ENCODE measurements at regions not wholly inside any gene's neighbourhood (a gene's known extent, or its start where the extent isn't known, plus 50 kb on each side); places are given as distances from the start of the nearest gene placed in this dataset.

DNA sequence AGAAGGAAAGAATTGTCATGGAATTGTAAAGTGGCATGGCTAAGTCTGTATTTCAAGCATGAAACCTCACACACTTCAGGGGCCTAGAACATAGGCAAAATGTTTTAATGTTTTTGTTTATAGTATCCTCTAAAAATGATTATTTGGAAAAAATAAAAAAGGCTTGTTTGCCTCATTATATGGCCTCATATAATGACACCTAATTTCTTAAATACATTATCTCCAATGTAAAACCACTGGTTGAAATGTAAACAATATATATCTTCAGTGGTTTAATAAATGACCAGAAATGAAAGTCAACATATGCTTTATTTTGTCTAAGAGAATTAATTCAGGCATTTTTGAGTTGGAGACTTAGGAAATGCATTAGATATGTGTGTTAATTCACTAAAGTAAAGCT is 1736.6 kb downstream of the EFNA5 start:
- no peak for TF ChIP-seq Cebpa-rat (IDR thresholded peaks at IDR 0.05)
- no peaks in the 10 kb centered on the region for H3K36me3 ChIP-seq

GRCh38 chr5:105931881-105932421 is 1738.8 kb downstream of the EFNA5 start:
- no peak for TF ChIP-seq Cebpa-rat (IDR thresholded peaks at IDR 0.05)
- H3K4me1 ChIP-seq, result no peaks in the 10 kb centered on the region
- H3K4me3 ChIP-seq, result no peak overlapping the region
- H3K27me3 ChIP-seq, result no peaks in the 10 kb centered on the region
- no peaks in the 10 kb centered on the region for H4K20me1 ChIP-seq
- H3K36me3 ChIP-seq, result no peaks in the 10 kb centered on the region
- no peaks in the 10 kb centered on the region for H3K9me3 ChIP-seq
- H3K9ac ChIP-seq, result no peak overlapping the region
- no peak overlapping the region for H3K4me2 ChIP-seq
- no peak overlapping the region for H3K27ac ChIP-seq

More for the DNA sequence above, 1736.6 kb downstream of the EFNA5 start:
- H3K4me2 ChIP-seq, result no peak overlapping the region
- H3K9ac ChIP-seq, result no peak overlapping the region
- no peaks in the 10 kb centered on the region for H3K27me3 ChIP-seq
- H3K4me3 ChIP-seq, result no peak overlapping the region
- no peaks in the 10 kb centered on the region for H3K4me1 ChIP-seq
- H3K27ac ChIP-seq, result no peak overlapping the region
- H4K20me1 ChIP-seq, result no peaks in the 10 kb centered on the region
- no peaks in the 10 kb centered on the region for H3K9me3 ChIP-seq

DNA sequence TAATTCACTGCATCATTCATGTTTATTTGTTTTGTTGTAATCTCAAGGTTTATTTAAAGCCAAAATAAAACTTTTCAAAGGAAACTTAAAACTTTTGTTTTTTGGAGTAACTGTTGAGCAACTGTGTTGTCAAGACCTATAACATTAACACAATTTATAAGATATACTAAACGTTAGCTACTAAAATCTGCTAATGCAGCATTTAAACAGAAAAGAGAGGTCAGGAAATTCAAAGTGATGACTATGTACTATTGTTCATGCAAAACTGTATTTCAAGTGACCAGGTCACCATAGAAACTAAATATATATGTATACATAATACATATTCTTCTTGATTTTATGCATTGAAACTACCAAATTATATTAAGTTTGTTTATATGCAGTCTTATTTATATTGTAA is 1740.9 kb downstream of the EFNA5 start:
- Histone ChIP-seq H3K9me3 (no peaks in the 10 kb centered on the region), H3K36me3 (no peaks in the 10 kb centered on the region), H3K27ac (no peak overlapping the region), H3K27me3 (no peaks in the 10 kb centered on the region), H3K9ac (no peak overlapping the region), H4K20me1 (no peaks in the 10 kb centered on the region), H3K4me1 (no peaks in the 10 kb centered on the region), H3K4me3 (no peak overlapping the region), H3K4me2 (no peak overlapping the region)
- no peak for TF ChIP-seq Cebpa-rat (IDR thresholded peaks at IDR 0.05)

GRCh38 chr5:105924366-105924765 is 1746.4 kb downstream of the EFNA5 start:
- no peak overlapping the region for H3K4me2 ChIP-seq
- H3K4me3 ChIP-seq, result no peak overlapping the region
- no peaks in the 10 kb centered on the region for H3K4me1 ChIP-seq
- H3K9ac ChIP-seq, result no peak overlapping the region
- H3K9me3 ChIP-seq, result no peaks in the 10 kb centered on the region
- H4K20me1 ChIP-seq, result no peaks in the 10 kb centered on the region
- no peak overlapping the region for H3K27ac ChIP-seq
- no peak for TF ChIP-seq Cebpa-rat (IDR thresholded peaks at IDR 0.05)
- H3K27me3 ChIP-seq, result no peaks in the 10 kb centered on the region
- H3K36me3 ChIP-seq, result no peaks in the 10 kb centered on the region

GRCh38 chr5:105922574-105922973 is 1748.2 kb downstream of the EFNA5 start:
- no peak for TF ChIP-seq Cebpa-rat (IDR thresholded peaks at IDR 0.05)
- H3K9me3 ChIP-seq, result no peaks in the 10 kb centered on the region
- no peak overlapping the region for H3K4me2 ChIP-seq
- no peaks in the 10 kb centered on the region for H3K27me3 ChIP-seq
- no peaks in the 10 kb centered on the region for H3K4me1 ChIP-seq
- H3K4me3 ChIP-seq, result no peak overlapping the region
- H3K36me3 ChIP-seq, result no peaks in the 10 kb centered on the region
- no peak overlapping the region for H3K27ac ChIP-seq
- no peak overlapping the region for H3K9ac ChIP-seq
- H4K20me1 ChIP-seq, result no peaks in the 10 kb centered on the region

GRCh38 chr5:105922080-105922479 is 1748.7 kb downstream of the EFNA5 start:
- Histone ChIP-seq H3K9ac (no peak overlapping the region), H3K9me3 (no peaks in the 10 kb centered on the region), H3K4me1 (no peaks in the 10 kb centered on the region), H3K4me3 (no peak overlapping the region), H3K36me3 (no peaks in the 10 kb centered on the region), H3K4me2 (no peak overlapping the region), H3K27me3 (no peaks in the 10 kb centered on the region), H4K20me1 (no peaks in the 10 kb centered on the region), H3K27ac (no peak overlapping the region)
- TF ChIP-seq Cebpa-rat (IDR thresholded peaks at IDR 0.05), result no peak

DNA sequence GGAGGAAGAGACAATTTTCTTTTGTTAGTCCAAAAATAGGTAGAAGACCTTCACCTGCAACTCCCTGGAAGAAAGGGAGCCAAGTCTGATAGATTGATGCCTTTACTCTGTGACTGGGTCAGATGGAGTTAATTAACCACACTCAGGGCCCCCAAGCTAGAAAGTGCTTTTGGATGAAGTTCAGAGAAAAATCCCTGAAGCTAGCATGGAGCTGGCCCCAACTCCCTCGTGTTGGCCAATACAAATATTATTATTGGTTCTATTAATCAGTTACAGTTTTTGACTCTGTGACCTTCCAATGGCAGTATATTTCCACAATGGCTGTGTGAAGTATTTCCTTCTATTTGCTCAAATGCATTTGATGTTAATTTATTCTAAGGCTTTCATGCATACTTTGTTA is 1753.5 kb downstream of the EFNA5 start:
- Histone ChIP-seq H3K27ac (no peak overlapping the region), H3K4me3 (no peak overlapping the region), H3K4me1 (no peaks in the 10 kb centered on the region), H3K36me3 (no peaks in the 10 kb centered on the region), H3K27me3 (no peaks in the 10 kb centered on the region), H3K4me2 (no peak overlapping the region), H3K9me3 (no peaks in the 10 kb centered on the region), H3K9ac (no peak overlapping the region), H4K20me1 (no peaks in the 10 kb centered on the region)
- no peak for TF ChIP-seq Cebpa-rat (IDR thresholded peaks at IDR 0.05)

- Histone ChIP-seq H3K4me2 (no peak overlapping the region), H3K27ac (no peak overlapping the region), H3K27me3 (no peaks in the 10 kb centered on the region), H3K36me3 (no peaks in the 10 kb centered on the region), H3K9ac (no peak overlapping the region), H3K9me3 (no peaks in the 10 kb centered on the region), H3K4me1 (no peaks in the 10 kb centered on the region), H4K20me1 (no peaks in the 10 kb centered on the region), H3K4me3 (no peak overlapping the region)
- no peak for TF ChIP-seq Cebpa-rat (IDR thresholded peaks at IDR 0.05)
Observed at GRCh38 chr5:105907016-105907415, 1763.7 kb downstream of the EFNA5 start.

GRCh38 chr5:105905392-105905791 is 1765.3 kb downstream of the EFNA5 start:
- Histone ChIP-seq H3K9me3 (no peaks in the 10 kb centered on the region), H3K4me2 (no peak overlapping the region), H3K27me3 (no peaks in the 10 kb centered on the region), H3K4me1 (no peaks in the 10 kb centered on the region), H3K9ac (no peak overlapping the region), H4K20me1 (no peaks in the 10 kb centered on the region), H3K36me3 (no peaks in the 10 kb centered on the region), H3K27ac (no peak overlapping the region), H3K4me3 (no peak overlapping the region)
- TF ChIP-seq Cebpa-rat (IDR thresholded peaks at IDR 0.05), result no peak

GRCh38 chr5:105903069-105903468 is 1767.7 kb downstream of the EFNA5 start:
- TF ChIP-seq Cebpa-rat (IDR thresholded peaks at IDR 0.05), result no peak
- no peaks in the 10 kb centered on the region for H3K9me3 ChIP-seq
- H3K27ac ChIP-seq, result no peak overlapping the region
- no peak overlapping the region for H3K4me3 ChIP-seq
- H3K4me1 ChIP-seq, result no peaks in the 10 kb centered on the region
- H3K4me2 ChIP-seq, result no peak overlapping the region
- H3K9ac ChIP-seq, result no peak overlapping the region
- H3K36me3 ChIP-seq, result no peaks in the 10 kb centered on the region
- H4K20me1 ChIP-seq, result no peaks in the 10 kb centered on the region
- no peaks in the 10 kb centered on the region for H3K27me3 ChIP-seq

GRCh38 chr5:105899726-105900125 is 1771.0 kb downstream of the EFNA5 start:
- no peaks in the 10 kb centered on the region for H4K20me1 ChIP-seq
- no peak overlapping the region for H3K9ac ChIP-seq
- H3K4me3 ChIP-seq, result no peak overlapping the region
- H3K4me2 ChIP-seq, result no peak overlapping the region
- no peaks in the 10 kb centered on the region for H3K27me3 ChIP-seq
- H3K9me3 ChIP-seq, result no peaks in the 10 kb centered on the region
- no peaks in the 10 kb centered on the region for H3K36me3 ChIP-seq
- no peak for TF ChIP-seq Cebpa-rat (IDR thresholded peaks at IDR 0.05)
- H3K27ac ChIP-seq, result no peak overlapping the region
- H3K4me1 ChIP-seq, result no peaks in the 10 kb centered on the region
